SH-SY5Y (cell line): ENCODE measurements at regions not wholly inside any gene's neighbourhood (a gene's known extent, or its start where the extent isn't known, plus 50 kb on each side); places are given as distances from the start of the nearest gene placed in this dataset.

Source experiments
- GATA2 ChIP-seq: IDR thresholded peaks from 2 replicates; pipeline ENCODE4 v1.6.1; 2011; ENCODE audit warnings: mild to moderate bottlenecking, low read depth, low read length
- GATA3 ChIP-seq: IDR thresholded peaks from 2 replicates; pipeline ENCODE4 v1.6.1; 2011; ENCODE audit warnings: low read depth, mild to moderate bottlenecking, low read length, moderate library complexity

GRCh38 chr3:61464518-61465140 is 96.7 kb upstream of the PTPRG start:
- TF ChIP-seq GATA2 (no peak), GATA3 (no peak)
